HG03175 (cell line): ENCODE measurements at regions not wholly inside any gene's neighbourhood (a gene's known extent, or its start where the extent isn't known, plus 50 kb on each side); places are given as distances from the start of the nearest gene placed in this dataset.
"Not testable (repeated sequence)": the region's sequence is repeated elsewhere in the genome, so short reads cannot be mapped to it uniquely, and the experiment has no call there.

Experiments
- ATAC-seq: cut with Tn5 transposase; IDR thresholded peaks from one replicate; pipeline ENCODE4 v1.9.1; 2021; ENCODE audit warnings: mild to moderate bottlenecking, moderate library complexity; ENCODE audit not compliant: unreplicated experiment

GRCh38 chr6:97449444-97449966 lies 166.5 kb upstream of the MMS22L start:
- ATAC-seq, result no peak

GRCh38 chr6:97450087-97450486 lies 167.1 kb upstream of the MMS22L start:
- ATAC-seq, result no peak

GRCh38 chr6:97456070-97456469 lies 173.1 kb upstream of the MMS22L start:
- no peak for ATAC-seq

GRCh38 chr6:97459535-97459934 lies 176.5 kb upstream of the MMS22L start:
- no peak for ATAC-seq

DNA sequence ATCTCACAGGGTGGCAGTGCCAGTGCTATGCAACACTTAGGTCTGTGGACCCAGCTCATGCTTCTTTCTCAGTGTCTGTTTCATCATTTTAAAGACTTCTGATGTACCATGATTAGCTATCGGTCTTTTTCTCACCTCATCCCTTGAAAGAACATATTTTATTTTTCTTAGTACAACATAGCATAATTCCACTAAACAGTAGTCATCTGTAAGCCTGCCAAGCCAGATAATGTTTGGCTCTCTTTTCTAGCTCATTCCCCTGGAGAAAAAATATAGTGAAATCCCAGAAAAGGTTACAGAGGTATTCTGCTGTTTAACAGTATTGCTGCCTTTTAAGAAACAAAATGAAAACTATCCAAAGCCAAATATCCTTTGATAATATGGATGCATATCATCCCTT lies 177.0 kb upstream of the MMS22L start:
- no peak for ATAC-seq

DNA sequence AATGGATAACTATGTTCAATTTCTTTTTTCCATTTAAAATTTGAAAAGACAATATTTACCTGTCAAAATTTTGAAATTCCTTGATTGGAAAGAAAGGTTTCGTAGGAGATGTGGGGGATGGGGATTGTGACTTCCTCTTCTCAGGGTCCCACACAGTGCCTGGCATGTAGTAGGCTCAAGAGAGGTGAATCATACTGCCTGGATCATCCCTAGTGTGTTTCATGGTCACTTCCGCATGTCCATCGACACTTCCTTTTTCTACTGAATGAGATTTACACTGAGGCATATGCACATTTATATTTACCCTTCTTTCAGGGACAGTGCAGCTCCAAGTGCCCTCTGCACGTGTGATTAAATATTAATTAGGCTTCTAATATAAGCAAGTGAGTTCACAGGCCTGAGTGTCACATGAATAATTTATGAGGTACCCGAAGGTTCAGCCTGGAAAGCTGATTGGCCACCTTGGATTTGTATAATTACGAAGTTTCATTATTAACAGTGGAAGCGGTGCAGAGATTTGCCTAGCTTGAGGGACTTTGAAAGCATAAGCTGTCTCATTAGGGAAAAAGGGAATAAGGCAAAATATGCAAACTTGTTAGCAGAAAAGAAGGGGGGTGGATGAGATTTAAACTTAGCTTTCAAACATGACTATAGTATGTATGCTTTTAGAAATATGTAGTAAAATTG lies 177.5 kb upstream of the MMS22L start:
- ATAC-seq, result no peak

- ATAC-seq, result no peak
Measured at GRCh38 chr6:97461218-97461617, 178.2 kb upstream of the MMS22L start.

DNA sequence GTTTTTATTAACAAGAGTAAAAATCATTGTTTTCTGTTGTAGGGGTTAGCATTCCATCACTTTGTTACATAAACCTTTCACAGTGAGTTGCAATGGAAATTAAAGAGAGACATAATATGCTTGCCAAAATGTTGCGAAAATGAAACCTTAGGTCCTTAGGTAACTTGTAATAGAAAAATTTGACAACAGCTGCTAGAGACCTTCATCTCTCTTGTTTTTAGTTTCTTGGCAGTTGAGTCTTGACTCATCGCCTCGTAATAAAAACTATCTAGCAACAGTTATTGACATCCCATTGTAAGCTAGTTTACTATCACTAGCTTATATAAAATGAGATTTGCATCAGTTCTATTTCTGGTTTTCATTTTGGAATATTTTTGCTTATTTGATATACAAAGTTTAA lies 179.0 kb upstream of the MMS22L start:
- ATAC-seq, result no peak

- ATAC-seq, result no peak
Measured at GRCh38 chr6:97462938-97463598, 180.1 kb upstream of the MMS22L start.

DNA sequence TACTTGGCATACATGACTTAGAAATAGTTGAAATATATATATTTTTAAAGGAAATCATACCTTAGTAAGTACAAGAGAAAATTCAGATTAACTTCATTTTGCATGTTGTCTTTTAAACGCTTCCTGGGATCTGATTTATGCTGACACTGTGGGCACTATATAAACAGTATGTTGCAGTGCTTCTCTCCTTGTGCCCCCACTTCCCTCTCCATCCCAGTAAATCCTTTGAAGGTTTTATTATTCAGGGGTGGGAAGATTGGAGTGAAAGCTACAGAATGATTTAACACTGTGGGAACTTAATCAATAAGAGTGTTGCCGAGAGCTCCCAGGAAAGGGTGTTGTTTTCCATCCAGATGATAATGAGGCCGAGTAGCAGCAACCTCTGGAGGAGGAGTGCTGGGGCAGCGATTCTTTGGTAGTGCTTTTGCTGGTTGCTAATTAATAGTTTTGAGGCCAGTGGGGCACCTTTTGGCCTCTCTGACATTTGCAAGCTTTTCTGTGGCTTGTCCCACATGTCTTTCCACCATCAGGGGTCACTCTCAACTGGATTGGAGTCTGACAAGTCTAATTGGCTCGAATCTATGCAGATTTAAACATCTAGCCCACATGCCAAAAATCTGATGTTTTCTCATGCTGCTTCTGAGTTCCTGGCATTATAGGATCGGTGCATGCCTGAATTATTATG lies 183.0 kb upstream of the MMS22L start:
- no peak for ATAC-seq

- no peak for ATAC-seq
Measured at GRCh38 chr6:97468981-97469380, 186.0 kb upstream of the MMS22L start.

- no peak for ATAC-seq
Measured at GRCh38 chr6:97469451-97469850, 186.4 kb upstream of the MMS22L start.

GRCh38 chr6:97470322-97470721 lies 187.3 kb upstream of the MMS22L start:
- ATAC-seq, result no peak

GRCh38 chr6:97473979-97474378 lies 191.0 kb upstream of the MMS22L start:
- ATAC-seq, result no peak

DNA sequence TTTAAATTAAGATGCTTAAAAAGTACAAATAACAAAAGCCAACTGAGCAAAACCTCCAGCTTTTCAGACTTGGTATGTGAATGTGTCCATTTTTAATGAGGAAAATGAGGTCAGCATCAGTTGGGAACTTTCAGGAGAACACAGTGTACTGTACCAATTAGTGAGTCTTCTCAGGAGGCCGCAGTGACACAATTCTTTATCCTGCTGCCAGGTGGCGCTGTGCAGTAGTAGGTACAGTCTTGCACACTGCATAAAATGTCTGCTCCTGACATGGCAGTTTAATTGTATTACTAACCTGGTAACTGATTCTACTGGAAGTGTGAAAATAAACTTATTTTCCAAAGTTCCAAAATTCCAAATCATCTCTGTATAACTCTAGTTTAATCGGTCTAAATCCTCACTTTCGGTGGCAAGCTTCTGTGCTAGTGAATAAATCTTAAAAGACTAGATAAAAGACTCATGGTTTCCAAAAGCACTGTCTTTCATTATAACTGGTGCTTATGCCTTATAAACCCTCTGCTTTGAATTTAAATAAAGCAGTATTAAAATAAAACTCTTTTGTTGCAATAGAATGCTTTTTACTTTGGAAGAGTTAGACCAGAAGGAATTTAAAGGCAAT lies 214.8 kb upstream of the MMS22L start:
- peak; percentile 97 for ATAC-seq

GRCh38 chr6:97501853-97502252 lies 218.8 kb upstream of the MMS22L start:
- ATAC-seq, result no peak

DNA sequence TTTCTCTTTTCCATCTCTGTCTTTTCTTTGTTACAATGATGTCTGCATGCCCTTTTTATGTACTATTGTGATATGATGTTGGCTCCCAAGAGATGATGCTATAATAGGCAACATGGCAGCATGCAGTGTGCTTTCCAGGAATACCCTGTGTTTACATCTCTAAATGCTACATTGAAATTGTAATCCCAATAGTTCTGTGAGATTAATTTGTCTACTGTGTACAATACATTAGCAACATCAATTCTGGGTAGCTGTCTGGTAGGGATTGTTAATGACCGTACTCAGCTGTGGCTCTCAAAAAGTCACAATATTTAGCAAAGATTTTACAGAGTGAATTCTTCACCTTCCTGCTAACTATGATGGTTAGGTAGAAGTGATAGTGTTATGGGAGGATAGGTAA lies 225.6 kb upstream of the MMS22L start:
- ATAC-seq, result no peak

DNA sequence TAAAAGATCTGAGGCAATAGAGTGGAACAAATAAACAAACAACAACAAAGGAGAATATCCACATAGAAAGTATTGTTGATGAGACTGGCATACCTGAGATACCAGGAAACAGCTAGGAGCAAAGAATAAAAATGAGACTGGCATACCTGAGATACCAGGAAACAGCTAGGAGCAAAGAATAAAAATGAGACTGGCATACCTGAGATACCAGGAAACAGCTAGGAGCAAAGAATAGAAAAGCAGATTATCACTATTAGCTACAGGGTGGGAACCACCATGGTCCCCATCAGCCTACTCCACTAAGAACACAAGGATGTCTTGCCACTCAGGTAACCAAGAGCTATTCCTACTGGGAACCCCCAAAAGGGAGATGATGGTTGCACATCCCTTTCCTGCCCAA lies 230.2 kb upstream of the MMS22L start:
- ATAC-seq, result not testable (repeated sequence)

DNA sequence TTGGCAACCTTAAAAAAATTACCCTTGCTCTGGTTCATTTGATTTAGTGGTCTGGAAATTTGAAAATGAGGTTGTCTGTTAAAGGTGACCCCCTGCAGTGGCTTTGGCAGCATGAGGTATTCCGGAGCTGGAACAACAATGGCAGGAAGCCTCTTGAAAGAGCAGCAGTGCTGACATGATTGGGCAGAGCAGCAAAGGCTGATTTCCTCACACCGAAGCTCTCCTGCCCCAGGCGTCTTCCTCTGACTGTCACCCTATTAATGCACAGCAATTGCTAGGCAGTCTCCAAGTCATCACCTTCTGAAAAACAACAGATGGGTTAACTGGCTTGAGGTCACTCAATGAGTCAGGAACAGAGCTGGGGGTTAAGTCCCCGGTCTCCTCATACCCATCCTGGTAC lies 241.8 kb upstream of the MMS22L start:
- ATAC-seq, result no peak

DNA sequence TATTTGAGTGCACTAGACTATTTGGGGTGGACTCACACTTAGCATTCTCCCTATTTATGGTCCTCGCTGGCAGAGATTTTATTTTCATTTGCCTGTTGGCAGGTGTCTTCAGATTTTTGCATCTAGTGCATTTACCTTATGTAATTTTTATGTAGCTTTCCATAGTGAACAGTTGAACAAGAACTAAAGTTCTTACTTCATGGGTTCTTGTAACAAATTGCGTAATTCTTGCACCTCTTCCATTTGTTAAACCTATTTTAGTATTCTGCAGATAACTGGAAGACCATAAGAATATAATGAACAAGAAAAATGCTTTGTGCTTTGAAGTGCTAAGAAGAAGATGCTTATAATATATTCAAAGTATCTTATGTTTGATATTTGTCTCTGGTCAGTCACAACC lies 252.8 kb upstream of the MMS22L start:
- no peak for ATAC-seq

- no peak for ATAC-seq
Measured at GRCh38 chr6:97548354-97548753, 265.3 kb upstream of the MMS22L start.

GRCh38 chr6:97557355-97557754 lies 274.3 kb upstream of the MMS22L start:
- ATAC-seq, result no peak
